NCI-H510A (cell line): ENCODE measurements at regions not wholly inside any gene's neighbourhood (a gene's known extent, or its start where the extent isn't known, plus 50 kb on each side); places are given as distances from the start of the nearest gene placed in this dataset.
"Not testable (repeated sequence)": the region's sequence is repeated elsewhere in the genome, so short reads cannot be mapped to it uniquely, and the experiment has no call there.

Experiments
- DNase-seq: peaks from one replicate; lab custom pipeline; 2025; lab: John Stamatoyannopoulos, UW

DNA sequence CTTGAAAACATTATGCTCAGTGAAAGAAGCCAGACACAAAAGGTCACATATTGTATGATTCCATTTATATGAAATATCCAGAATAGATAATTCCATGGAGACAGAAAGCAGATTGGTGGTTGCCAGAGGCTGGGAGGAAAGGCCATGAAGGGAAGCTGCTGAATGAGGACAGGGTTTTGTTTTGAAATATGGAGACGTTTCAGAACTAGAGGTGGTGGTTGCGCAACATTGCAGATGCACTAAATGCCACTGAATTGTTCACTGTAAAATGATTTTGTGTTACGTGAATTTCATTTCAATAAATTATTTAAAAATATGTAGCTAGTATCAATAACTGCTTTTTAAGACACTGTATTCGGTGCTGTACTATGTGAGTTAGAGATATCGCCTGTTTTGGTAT lies 101.7 kb upstream of the ZNF236 start:
- DNase-seq = no peak

DNA sequence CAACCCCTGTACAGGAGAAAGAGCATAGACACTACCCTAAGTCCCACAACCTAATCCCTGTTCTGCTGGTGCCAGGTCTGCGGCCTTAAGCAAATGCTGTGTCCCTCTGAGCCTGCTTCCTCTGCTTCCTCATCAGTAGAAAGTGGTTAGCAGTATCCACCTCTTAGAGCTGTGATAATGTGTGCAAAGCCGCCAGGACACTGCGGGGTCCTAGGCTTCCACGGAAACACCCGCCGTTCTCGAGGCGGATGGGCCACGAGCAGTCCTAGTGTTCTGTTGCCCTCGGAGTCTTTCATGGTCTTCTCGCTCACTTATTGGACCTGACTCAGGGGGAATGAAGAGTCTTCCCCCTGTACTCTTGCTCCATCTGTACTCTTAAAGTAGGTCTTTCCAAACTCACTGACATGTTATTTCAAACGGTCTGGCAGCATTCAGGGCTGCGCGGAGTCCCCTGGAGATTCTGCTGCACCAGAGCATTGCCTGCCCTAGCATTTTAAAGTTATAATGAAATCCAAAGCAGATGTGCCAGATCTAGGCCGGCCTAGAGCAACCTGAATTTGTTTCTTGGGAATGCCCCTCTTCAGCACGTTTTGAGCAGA lies 107.2 kb upstream of the ZNF236 start:
- DNase-seq = no peak

DNA sequence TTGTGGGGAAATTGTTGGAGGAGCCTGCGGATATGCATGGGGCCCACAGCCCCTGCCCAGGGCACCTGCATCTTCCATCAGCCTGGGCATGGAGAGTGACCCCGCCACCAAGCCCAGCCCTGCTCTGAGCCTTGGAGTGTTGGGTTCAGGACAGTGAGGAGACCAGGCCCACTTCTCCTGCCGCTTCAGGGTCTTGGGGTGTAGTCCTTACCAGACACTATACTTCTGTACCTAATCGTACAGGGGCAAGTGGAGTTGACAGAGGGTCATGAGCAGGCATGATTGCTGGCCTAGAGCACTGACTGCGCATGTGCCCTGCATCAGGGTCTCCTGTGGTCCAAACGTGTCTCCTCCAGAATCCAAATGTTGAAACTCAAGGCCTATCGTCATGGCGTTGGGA lies 108.9 kb upstream of the ZNF236 start:
- no peak for DNase-seq

DNA sequence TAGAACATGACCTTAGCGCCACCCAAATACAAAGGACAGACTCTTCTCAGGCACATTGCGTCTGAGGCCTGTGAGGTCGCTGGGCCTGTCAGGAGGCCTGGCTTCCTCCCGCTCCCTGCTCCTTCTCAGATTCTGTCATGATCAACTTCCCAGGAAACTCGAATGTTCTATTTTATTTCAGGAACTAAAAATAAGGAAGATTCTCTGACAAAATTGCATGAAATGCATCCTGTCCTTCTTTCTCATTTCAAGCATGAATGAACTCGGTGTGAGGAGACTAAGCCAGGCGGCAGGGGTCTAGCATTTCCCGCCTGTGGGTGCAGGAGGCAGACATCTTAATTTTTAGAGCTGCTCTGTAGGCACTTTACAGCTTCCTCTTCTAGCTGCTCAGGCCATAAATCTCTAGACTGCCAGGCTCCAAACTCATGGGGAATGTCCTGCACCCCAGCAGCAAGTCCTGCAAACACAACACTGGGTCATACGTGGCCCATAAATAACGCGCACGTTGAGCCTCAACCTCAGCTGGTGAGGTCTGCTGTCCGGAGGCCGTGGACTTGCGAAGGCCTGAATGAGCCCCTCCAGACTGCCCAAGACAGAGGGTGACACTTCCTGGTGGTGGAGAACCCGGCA lies 109.7 kb upstream of the ZNF236 start:
- no peak for DNase-seq

DNA sequence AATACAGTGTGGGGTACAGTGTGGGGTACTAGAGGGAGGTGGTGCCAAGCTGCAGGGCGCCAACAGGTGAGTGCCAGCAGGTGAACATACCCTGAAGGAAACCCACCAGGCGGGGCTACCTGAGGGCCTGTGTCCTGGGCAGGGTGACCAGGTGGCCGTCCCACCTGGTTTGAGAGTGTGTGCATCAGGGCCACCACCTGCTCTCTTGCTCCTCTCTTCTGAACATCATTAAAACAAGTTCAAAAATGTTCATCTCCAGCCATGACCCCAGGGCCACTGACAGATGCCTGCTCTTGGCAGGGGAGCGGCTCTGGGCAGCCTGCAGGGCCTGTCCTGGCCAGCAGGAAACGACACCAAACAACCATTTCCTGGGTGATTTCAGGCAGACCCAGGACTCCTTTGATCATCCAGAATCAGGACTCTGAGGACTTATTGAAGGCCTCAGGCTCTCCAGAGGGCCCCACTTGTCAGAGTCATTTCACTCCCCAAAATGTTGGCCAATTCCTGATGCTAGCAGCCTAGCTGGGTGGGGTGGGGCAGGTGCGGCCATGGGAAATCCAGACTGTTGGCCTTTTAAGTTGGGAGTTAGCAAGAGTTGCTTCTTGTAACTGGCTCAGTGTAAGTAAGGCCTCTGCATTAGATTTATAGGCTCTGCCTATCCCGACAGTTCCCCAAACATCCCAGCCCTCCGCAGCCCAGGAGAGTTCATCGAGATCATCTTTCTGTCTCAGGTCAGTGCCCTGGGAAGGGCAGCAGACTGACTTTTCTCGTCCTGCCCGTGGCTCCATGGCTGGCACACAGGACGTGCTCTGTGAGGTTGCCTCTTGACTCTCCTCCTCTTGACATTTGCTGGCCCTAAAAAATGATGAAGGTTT lies 111.5 kb upstream of the ZNF236 start:
- no peak for DNase-seq

DNA sequence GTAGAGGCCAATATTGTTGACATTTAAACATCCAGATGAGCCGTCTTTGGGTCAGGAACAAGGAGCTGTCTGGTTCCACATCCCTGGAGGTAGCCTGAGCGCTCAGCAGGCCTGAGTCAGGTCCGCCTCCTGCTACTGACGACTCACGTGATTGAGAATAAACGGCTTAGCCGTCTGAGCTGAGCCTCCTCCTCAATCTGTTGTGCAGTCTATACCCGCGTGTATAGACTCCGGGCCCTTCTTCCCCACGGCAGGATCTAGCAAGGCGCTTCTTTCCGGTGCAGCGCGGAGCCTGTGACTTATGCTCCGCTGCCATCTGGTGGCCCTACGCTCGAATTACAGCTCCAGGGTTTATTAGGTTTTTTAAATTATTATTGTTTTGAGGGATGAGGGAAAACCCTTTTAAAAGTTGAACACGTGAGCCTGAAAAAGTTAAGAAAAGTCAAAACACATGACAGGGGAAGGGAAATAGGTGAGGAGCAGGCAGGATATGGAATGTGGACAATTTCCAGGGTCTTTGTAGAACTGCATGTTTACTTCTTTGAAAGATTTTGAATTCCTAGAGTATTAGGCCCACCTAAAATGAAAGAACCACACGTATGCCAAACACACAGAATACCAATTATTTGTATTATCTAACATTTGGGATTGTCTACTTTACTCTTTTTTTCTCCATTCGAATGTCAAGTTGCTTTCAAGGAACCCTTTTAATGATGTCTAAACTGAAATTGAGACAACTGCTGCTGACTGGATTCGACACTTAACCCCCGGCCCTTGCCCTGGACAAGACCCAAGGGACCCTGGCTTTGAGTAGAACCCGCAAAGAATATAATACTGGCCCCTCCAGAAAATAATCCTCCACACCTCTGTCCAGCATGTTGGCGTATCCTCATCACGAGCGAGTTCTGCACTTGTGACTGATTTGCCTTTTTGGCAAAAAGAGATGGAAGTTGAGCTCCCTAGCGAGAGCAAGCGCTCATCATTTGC lies 112.4 kb upstream of the ZNF236 start:
- peak; percentile 77 for DNase-seq

DNA sequence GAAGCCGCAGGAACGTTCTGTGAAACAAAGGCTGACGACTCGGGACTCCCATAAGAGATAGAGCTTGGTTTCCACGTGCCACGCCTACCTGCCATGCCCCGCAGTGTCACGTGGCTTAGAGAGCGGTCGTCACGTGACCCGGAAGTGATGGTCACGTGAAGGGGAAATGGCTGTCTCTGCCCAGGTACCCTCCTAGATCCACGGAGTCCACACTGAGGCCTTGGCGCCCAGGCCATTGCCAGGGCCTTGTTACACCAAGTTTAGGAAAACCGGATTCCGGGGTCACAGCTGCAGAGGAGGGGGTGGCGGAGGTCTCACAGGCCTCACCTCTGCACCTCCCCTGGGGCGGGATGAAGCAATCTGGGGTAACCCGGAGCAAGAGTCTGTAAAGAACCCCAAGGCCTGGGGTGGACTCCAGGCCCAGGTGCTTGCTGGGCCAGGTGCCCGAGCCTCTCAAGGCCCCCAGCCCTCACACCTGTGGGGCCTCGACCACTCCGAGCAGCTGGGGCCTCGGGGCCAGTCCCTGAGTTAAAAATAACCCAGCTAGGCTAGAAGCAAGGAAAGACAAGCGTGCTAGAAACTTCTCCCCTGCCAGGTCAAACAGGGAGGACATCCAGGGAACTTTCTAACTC lies 113.5 kb upstream of the ZNF236 start:
- no peak for DNase-seq

DNA sequence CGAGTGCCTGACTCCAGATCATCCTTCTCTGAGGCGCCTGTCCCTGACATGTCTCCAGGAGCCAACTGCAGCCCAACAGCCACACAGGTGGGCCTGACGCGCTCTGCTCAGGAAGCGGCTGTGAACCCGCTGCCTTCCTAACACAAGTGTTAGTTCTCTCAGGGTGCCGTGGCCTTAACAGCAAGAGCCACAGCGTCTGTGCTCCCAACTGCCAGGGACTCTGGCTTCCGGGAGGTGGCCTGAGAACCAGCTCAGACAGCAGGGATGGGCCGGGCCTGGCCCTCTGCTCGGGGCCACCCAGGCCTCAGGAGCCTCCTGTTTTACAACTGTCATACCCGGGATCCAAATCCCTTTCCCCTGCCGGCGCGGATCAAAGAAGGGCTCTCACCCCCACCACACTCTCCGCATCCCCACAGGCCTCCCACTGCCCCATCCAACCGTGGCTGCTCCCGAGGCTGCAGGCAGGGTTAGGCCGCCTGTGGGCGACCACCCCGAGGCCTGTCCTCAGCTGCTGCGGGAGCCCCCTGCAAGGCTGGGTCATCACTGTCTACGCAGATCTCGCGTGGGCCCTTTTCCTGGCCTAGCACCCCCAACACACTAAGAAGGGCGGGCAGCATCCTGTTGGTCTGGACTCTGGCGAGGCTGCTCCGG lies 114.2 kb upstream of the ZNF236 start:
- no peak for DNase-seq

DNA sequence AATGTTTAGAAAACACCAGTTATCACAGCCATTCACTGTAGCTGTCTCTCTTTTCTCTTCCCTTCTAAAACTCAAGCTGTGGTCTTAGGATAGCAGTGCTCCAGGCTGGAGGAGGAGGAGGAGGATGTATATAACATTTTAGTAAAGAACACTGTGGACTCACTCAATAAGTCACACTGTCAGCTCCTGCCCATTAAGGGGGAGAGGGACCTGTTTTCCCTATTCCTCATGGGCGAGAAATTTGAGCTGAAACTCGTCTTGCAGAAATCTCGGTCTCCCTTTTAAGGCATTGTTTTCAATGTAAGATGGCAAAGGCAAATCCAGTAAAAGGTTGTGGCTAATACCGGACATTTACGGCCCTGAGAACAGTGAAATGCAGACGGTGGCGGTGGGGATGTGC lies 114.8 kb upstream of the ZNF236 start:
- no peak for DNase-seq

DNA sequence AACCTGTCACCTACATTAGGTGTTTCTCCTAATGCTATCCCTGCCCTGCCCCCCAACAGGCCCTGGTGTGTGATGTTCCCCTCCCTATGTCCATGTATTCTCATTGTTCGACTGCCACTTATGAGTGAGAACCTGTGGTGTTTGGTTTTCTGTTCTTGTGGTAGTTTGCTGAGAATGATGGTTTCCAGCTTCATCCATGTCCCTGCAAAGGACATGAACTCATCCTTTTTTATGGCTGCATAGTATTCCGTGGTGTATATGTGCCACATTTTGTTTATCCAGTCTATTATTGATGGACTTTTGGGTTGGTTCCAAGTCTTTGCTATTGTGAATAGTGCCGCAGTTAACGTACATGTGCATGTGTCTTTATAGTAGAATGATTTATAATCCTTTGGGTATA lies 117.8 kb upstream of the ZNF236 start:
- DNase-seq = not testable (repeated sequence)

DNA sequence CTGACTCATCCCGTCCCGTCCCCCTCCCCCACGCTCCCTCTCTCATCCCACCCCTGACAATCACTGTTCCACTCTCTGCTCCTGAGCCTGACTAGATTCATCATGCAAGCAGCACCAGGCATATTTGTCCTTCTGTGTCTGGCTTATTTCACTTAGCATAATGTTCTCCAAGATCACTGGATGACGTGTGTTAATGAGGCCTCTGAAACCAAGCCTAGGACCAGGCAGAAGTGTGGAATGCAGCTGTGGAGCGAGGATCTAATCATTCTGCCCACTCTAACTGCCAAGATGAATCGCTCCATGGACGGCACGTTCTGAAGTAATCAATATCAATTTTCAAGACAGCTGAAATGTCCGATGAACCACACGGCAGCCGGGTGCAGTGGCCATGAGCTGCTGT lies 122.4 kb upstream of the ZNF236 start:
- no peak for DNase-seq

DNA sequence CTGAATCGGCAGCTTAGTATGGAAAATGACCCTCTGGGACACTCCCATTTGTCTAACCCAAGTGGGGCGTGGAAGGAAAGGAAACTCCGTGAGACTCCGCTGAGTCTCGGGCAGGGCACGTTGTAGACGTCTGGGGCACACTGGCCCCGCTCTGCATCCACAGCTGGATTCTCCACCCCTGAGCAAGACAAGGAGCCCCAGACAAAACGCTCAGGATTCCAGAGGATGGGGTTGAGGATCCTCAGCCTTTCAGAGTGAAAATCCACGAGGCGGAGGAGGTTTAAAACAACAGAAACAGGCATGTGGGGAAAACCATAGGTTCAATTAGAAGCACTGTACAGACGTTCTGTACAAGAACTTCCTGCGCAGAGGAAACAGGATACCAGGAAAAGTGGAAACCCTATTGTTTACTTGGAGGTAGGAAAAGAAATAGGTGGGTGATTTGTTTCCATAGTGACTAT lies 124.9 kb upstream of the ZNF236 start:
- DNase-seq = no peak

DNA sequence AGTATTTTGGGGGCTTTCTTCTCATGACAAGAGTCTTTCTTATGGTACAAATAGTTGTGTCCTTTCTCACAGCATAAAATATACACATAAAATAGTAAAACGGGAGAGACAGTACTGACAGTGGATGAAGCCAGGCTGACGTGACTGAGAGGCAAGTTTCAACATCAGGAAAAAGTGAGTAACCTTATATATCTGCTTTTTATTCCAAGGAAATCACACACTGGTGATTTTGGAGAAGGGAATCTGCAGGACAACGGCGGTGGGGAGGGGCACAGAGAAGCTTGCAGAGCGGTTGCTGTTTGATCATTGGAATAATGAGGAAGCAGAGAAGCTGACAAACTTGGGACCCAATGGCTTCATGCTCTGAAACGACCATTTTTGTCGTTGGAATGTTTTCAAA lies 130.6 kb upstream of the ZNF236 start:
- no peak for DNase-seq

DNA sequence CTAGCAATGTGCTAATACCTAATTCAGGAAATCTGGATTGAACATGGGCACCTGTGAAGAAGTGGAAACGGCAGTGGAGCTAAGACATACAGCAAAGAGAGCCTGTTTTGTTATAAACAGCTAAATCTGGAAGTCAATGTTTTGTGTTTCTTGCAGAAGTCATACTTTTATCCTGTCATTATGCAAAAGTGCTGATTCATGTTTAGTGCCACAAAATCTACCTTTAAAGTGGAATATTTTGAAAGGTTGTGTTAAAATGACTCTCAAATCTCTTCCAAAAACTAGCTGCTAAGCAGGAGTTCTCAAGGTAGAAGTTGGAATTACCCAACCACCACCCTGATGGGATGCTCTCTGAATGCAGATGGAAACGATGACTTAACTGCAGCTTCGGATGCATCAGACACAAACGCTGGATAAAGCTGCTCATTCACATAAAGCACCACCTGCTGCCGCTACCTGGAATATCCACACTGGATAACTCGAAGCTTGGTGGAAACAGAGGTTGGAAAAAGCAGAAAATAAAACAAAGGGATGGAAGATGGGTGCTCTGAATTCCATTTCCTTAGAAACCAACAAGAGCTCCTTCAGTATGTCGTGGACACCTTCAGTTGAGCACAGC lies 132.6 kb upstream of the ZNF236 start:
- no peak for DNase-seq

DNA sequence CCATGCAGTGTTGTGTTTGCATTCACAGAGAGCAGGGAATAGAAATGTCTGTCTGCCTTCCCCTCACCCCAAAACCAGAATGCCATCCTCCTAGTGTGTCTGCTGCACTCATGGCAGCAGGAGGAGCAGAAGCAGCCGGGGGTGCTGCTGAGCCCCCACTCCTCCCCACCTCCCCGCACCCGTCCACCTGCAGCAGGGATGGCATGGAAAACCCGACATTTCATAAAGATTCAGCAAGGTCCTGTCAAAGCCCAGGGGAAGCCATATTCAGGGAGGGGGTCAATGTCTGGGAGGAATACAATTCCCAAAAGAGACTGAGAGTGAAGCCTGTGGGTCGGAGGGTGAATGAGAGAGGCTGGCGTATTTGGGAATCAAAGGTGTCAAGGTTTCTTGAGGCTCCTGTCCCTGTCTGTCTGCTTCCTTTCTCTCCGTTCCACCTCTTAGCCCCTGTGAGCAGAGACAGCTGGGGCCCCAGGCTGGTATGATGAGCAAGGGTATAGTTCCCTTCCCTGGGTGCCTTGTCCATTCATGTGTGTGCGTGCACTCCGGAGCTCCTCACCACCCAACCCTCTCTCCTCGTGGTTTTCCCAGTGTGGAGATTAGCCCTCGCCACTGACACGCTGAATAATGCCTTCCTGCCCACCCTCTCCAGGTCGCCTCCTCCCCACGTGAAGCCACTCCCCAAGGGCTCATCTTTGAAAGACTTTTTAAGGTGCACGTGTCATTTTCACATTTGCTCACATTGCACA lies 133.5 kb upstream of the ZNF236 start:
- DNase-seq = no peak

DNA sequence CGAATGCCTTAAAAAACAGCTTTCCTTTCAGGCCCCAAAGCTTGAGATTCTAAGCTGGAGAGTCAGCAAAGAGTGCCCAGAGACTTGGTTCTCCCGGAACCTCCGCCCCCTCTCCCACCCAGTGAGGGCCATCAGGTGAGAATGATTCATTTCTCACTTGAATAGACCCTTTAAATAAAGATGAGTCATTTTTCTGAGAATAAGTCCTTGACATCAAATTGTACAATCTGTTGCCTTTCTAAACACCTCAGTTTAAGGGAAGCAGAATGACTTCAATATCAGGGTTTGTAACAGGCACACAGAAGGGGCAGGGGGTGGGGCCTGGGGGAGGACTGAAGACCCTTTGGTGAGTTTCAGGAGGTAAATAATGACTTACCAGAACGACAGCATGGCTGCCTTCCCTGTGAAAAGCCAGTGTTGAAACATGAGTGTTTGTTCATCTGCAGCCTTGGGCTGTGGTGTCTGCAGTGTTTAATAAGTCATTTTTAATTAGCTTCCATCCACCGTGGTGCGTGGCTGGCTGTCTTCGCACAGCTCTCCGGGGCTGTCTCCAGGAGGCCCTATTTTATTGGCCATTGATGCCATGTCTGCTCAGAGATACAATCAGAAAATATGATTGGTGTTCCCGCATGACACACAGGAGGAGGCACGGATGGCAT lies 134.9 kb upstream of the ZNF236 start:
- no peak for DNase-seq

DNA sequence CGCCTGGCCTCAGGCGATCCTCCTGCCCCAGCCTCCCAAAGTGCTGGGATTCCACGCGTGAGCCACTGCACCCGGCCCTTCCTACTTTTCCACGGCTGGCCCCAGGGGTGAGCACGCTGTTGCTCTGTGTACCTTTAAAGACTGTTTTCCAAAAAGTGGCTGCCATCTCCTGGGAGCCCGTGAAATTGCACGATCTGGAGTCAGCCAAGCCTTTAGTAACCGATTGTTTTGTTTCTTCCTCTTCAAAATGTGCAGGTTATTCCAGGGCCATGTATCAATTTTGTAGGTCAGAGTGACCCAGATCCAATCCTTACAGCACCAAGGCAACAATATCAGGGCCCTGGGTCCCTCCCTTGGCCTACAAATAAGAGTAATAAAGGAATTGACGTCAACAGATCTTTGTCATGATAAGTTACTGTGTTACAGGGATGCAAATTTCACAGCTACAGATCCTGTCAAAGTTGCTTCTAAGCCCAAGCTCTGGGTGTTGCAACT lies 135.6 kb upstream of the ZNF236 start:
- DNase-seq = peak; percentile 67

DNA sequence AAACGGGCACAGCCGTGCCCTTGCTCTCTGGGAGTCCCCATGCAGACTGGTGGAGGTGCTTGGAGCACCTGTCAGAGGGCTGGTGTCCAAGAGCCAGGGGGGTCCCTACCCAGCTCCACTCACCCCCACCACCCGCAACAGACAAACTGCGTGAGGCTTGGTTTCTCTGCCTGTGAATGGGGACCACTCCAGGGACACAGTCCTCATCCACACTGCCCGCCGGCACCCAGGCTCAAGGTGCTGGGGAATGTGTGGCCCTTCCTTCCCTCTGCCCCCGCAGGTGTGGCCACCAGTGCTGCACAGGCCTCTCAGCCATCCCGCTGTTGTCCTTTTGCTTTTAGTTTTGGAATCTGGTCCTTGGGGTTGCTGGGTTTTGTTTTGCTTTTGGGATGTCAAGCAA lies 136.5 kb upstream of the ZNF236 start:
- no peak for DNase-seq

DNA sequence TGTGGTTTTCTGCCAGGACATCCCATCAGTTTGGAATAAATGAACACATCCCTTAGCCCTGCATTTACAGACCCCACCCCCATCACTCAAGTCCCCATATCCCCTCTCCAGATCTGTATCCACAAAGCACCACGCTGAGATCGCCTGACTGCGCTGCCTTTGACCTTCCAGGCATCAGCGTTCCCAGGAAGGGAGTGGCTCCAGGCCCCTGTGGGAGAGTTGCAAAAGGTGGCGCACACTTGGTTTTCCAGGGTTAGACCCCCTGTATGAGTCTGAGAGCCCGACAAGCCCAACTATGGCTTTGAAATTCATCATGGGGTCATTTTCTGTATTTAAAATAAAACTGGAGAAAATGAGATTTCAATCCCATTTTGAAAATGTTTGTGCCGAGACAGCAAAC lies 137.0 kb upstream of the ZNF236 start:
- no peak for DNase-seq
